ENCODE measurements at regions not wholly inside any gene's neighbourhood (a gene's known extent, or its start where the extent isn't known, plus 50 kb on each side); places are given as distances from the start of the nearest gene placed in this dataset.

DNA sequence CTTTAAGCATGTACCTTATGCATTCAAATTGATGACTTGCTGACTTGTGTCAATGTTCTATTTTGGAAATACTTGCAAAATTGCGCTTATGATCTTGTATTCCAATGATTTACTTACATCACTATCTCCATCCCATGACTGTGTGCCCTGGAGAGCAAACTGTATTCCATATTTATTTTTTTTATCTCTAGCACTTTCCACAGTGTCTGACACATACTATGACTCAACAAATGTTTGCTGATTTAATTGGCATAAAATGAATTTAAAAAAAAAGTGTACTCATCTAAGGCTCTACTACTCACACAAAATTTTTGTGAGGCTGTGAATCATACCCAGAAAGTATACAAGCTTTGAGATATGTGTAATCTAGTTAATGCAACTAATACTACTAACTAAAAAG lies 1066.8 kb upstream of the ADGRL3 start:
- TF ChIP-seq, protein P1, sequence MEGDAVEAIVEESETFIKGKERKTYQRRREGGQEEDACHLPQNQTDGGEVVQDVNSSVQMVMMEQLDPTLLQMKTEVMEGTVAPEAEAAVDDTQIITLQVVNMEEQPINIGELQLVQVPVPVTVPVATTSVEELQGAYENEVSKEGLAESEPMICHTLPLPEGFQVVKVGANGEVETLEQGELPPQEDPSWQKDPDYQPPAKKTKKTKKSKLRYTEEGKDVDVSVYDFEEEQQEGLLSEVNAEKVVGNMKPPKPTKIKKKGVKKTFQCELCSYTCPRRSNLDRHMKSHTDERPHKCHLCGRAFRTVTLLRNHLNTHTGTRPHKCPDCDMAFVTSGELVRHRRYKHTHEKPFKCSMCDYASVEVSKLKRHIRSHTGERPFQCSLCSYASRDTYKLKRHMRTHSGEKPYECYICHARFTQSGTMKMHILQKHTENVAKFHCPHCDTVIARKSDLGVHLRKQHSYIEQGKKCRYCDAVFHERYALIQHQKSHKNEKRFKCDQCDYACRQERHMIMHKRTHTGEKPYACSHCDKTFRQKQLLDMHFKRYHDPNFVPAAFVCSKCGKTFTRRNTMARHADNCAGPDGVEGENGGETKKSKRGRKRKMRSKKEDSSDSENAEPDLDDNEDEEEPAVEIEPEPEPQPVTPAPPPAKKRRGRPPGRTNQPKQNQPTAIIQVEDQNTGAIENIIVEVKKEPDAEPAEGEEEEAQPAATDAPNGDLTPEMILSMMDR (IDR thresholded peaks at IDR 0.05; ENCODE audit: borderline replicate concordance, insufficient read depth, low read depth, low read length), result no peak
- no peak overlapping the region for H3K4me3 ChIP-seq (ENCODE audit: low read depth, low read length)

DNA sequence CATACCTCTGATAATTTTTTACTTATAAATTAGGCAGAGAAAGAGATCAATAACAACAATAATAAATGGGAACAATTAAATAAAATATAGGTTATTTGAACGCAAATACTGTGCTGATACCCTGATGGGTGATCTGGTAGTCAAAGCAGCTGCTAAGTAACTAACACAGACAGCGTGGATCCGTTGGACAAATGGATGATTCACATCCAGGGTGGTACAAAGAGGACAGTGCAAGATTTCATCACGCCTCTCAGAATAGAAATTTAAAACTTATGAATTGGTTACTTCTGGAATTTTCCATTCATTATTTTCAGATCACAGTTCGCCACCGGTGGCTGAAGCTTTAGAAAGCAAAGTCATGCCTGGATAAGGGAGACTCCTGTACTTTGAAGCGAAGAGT lies 1066.0 kb upstream of the ADGRL3 start:
- no peak overlapping the region for H3K4me3 ChIP-seq (ENCODE audit: low read depth, low read length)
- TF ChIP-seq, protein P1 (IDR thresholded peaks at IDR 0.05; ENCODE audit: borderline replicate concordance, insufficient read depth, low read depth, low read length), result no peak

DNA sequence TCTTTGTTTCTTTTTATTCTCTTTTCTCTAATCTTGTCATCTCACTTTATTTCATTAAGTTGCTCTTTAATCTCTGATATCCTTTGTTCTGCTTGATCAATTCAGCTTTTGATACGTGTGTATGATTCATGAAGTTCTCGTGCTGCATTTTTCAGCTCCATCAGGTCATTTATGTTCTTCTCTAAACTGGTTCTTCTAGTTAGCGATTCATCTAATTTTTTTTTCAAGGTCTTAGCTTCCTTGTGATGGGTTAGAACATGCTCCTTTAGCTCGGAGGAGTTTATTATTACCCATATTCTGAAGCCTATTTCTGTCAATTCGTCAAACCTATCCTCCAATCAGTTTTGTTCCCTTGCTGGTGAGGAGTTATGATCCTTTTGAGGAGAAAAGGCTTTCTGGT lies 1045.0 kb upstream of the ADGRL3 start:
- H3K4me3 ChIP-seq (ENCODE audit: low read depth, low read length), result no peak overlapping the region
- TF ChIP-seq, protein P1 (IDR thresholded peaks at IDR 0.05; ENCODE audit: borderline replicate concordance, insufficient read depth, low read depth, low read length), result no peak

DNA sequence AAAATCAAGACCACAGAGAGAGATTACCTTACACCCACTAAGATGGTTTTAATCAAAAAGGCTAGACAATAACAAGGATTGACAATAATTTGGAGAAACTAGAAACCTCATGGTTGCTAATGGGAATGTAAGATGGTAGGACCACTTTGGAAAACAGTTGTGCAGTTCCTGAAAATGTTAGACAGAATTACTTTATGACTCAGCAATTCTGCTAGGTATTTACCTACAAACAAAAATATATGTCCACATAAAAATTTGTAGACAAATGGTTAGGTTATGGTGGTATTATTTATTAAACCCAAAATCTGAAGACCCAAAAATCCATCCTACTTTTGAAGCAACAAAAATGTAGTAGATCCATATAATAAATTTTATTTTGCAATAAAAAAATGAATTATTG lies 1027.0 kb upstream of the ADGRL3 start:
- no peak overlapping the region for H3K4me3 ChIP-seq (ENCODE audit: low read depth, low read length)
- TF ChIP-seq, protein P1 (IDR thresholded peaks at IDR 0.05; ENCODE audit: borderline replicate concordance, insufficient read depth, low read depth, low read length), result no peak

DNA sequence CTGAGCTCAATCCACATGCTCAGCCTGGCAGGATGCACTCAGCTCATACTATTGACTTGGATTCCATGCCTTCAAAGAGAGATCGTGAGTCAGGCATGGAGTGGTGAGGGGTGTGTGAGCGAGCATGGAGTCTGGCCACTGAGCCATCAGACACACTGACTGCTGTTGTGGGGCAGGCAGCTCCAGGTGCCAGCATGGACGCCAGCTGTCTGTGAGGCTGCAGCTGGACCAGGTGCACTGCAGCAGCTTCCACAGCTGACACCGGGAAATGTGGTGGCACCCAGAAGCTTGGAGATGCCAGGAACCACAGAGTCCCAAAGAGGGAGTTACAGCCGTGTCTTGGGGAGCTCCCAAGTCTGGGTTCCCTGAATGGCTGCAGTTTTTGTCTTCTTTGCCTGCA lies 1026.4 kb upstream of the ADGRL3 start:
- no peak overlapping the region for H3K4me3 ChIP-seq (ENCODE audit: low read depth, low read length)
- TF ChIP-seq, protein P1 (IDR thresholded peaks at IDR 0.05; ENCODE audit: borderline replicate concordance, insufficient read depth, low read depth, low read length), result no peak

DNA sequence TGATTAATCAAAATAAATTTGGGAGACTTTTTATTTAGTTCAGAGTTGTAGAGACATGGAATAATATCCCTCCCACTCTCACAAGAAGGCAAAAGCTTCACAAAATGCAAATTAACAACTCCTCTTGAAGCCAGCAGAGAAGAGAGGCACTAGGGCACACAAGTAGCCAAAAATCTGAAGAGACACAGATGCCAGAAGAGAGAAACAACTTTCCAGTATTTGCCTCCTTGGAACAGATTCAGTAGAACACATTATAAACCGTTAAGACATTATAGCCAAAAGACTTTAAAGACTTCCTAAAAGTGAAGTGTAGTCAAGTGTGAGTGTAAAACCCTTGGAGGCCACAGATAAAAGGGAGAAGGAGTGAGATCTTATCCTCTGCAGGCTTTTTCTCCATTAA lies 1024.9 kb upstream of the ADGRL3 start:
- no peak overlapping the region for H3K4me3 ChIP-seq (ENCODE audit: low read depth, low read length)
- TF ChIP-seq, protein P1 (IDR thresholded peaks at IDR 0.05; ENCODE audit: borderline replicate concordance, insufficient read depth, low read depth, low read length), result no peak

DNA sequence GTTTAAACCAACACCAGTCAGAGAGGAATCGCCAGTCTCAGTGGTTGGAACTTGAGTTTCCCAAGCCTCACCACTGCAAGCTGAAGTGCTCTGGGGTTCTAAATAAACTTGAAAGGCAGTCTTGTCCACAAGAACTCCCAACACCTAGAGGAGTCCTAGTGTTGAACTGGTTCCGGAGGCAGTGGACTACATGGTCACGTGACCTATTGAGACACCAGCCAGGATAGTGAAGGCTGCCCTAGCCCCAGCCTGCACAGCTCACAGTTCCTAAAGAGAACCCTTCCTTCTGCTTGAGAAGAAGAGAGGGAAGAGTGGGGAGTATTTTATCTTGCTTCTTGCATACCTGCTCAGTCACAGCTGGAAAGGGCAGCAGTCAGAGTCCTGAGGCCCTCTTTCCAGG lies 1012.7 kb upstream of the ADGRL3 start:
- TF ChIP-seq, protein P1 (IDR thresholded peaks at IDR 0.05; ENCODE audit: borderline replicate concordance, insufficient read depth, low read depth, low read length), result no peak
- H3K4me3 ChIP-seq (ENCODE audit: low read depth, low read length), result no peak overlapping the region
